Muscle layer of duodenum (tissue), 2 donors: ENCODE measurements at regions not wholly inside any gene's neighbourhood (a gene's known extent, or its start where the extent isn't known, plus 50 kb on each side); places are given as distances from the start of the nearest gene placed in this dataset.

Experiments used
- H3K27ac ChIP-seq: one replicate; pipeline ENCODE4 v1.7.0; 2013; ENCODE audit warnings: mild to moderate bottlenecking, low read length
- H3K27me3 ChIP-seq: one replicate; pipeline ENCODE4 v1.7.0; 2013; ENCODE audit warnings: low read depth, mild to moderate bottlenecking, control low read depth, low read length
- H3K36me3 ChIP-seq, 2 donors: one replicate each; pipeline ENCODE4 v1.7.0; 2013; ENCODE audit warnings: low read length in 2 of 2, control low read depth in 1 of 2, mild to moderate bottlenecking in 1 of 2; ENCODE audit not compliant: insufficient read depth in 2 of 2, control insufficient read depth in 1 of 2
- H3K4me1 ChIP-seq, 2 donors: one replicate each; pipeline ENCODE4 v1.7.0; 2013; ENCODE audit warnings: low read length in 2 of 2, mild to moderate bottlenecking in 2 of 2, control low read depth in 1 of 2, moderate library complexity in 1 of 2; ENCODE audit not compliant: insufficient read depth in 2 of 2, control insufficient read depth in 1 of 2
- H3K4me3 ChIP-seq, 2 donors: one replicate each; pipeline ENCODE4 v1.7.0; 2013; ENCODE audit warnings: low read length in 2 of 2, low read depth in 1 of 2, mild to moderate bottlenecking in 1 of 2
- H3K9me3 ChIP-seq, 2 donors: one replicate each; pipeline ENCODE4 v1.7.0; 2013; ENCODE audit warnings: low read length in 2 of 2, control low read depth in 1 of 2, mild to moderate bottlenecking in 1 of 2; ENCODE audit not compliant: control insufficient read depth in 1 of 2
- donor health status: healthy.

GRCh38 chr18:56086176-56086575, 498.2 kb upstream of the TCF4 start:
- Histone ChIP-seq H3K36me3 (no peaks in the 10 kb centered on the region), H3K4me3 (no peak overlapping the region), H3K27me3 (no peaks in the 10 kb centered on the region), H3K4me1 (peaks cover 0 to 5% of the 10 kb centered on the region in 2 donors), H3K27ac (no peak overlapping the region), H3K9me3 (no peaks in the 10 kb centered on the region)

GRCh38 chr18:56085551-56085950, 497.6 kb upstream of the TCF4 start:
- Histone ChIP-seq H3K36me3 (no peaks in the 10 kb centered on the region), H3K9me3 (no peaks in the 10 kb centered on the region), H3K27me3 (no peaks in the 10 kb centered on the region), H3K4me1 (peaks cover 0 to 5% of the 10 kb centered on the region in 2 donors), H3K27ac (no peak overlapping the region), H3K4me3 (no peak overlapping the region)

- peaks cover 0 to 5% of the 10 kb centered on the region in 2 donors for H3K4me1 ChIP-seq
- H3K4me3 ChIP-seq = no peak overlapping the region
- H3K36me3 ChIP-seq = no peaks in the 10 kb centered on the region
- no peaks in the 10 kb centered on the region for H3K27me3 ChIP-seq
- no peak overlapping the region for H3K27ac ChIP-seq
- H3K9me3 ChIP-seq = no peaks in the 10 kb centered on the region
These were observed 495.7 kb upstream of the TCF4 start for GRCh38 chr18:56083523-56084287.

GRCh38 chr18:56083097-56083521, 495.1 kb upstream of the TCF4 start:
- Histone ChIP-seq H3K4me1 (peaks cover 0 to 5% of the 10 kb centered on the region in 2 donors), H3K9me3 (no peaks in the 10 kb centered on the region), H3K27ac (no peak overlapping the region), H3K36me3 (no peaks in the 10 kb centered on the region), H3K4me3 (no peak overlapping the region), H3K27me3 (no peaks in the 10 kb centered on the region)

GRCh38 chr18:56076723-56077122, 488.7 kb upstream of the TCF4 start:
- no peaks in the 10 kb centered on the region for H3K36me3 ChIP-seq
- H3K27ac ChIP-seq = no peak overlapping the region
- no peak overlapping the region for H3K4me3 ChIP-seq
- H3K9me3 ChIP-seq = no peaks in the 10 kb centered on the region
- no peaks in the 10 kb centered on the region for H3K4me1 ChIP-seq
- no peaks in the 10 kb centered on the region for H3K27me3 ChIP-seq

GRCh38 chr18:56068701-56069100, 480.7 kb upstream of the TCF4 start:
- Histone ChIP-seq H3K36me3 (no peaks in the 10 kb centered on the region), H3K4me1 (no peaks in the 10 kb centered on the region), H3K4me3 (no peak overlapping the region), H3K9me3 (no peaks in the 10 kb centered on the region), H3K27me3 (no peaks in the 10 kb centered on the region), H3K27ac (no peak overlapping the region)

- no peaks in the 10 kb centered on the region for H3K36me3 ChIP-seq
- H3K4me1 ChIP-seq = no peaks in the 10 kb centered on the region
- no peaks in the 10 kb centered on the region for H3K9me3 ChIP-seq
- no peak overlapping the region for H3K27ac ChIP-seq
- H3K4me3 ChIP-seq = no peak overlapping the region
- H3K27me3 ChIP-seq = no peaks in the 10 kb centered on the region
These were observed 480.1 kb upstream of the TCF4 start for GRCh38 chr18:56067969-56068671.

- Histone ChIP-seq H3K27me3 (no peaks in the 10 kb centered on the region), H3K9me3 (no peaks in the 10 kb centered on the region), H3K27ac (no peak overlapping the region), H3K36me3 (no peaks in the 10 kb centered on the region), H3K4me3 (no peak overlapping the region), H3K4me1 (no peaks in the 10 kb centered on the region)
These were observed 479.4 kb upstream of the TCF4 start for GRCh38 chr18:56067214-56067894.

GRCh38 chr18:56066524-56067213, 478.7 kb upstream of the TCF4 start:
- Histone ChIP-seq H3K36me3 (no peaks in the 10 kb centered on the region), H3K4me1 (no peaks in the 10 kb centered on the region), H3K4me3 (no peak overlapping the region), H3K27me3 (no peaks in the 10 kb centered on the region), H3K9me3 (no peaks in the 10 kb centered on the region), H3K27ac (no peak overlapping the region)

- Histone ChIP-seq H3K27me3 (no peaks in the 10 kb centered on the region), H3K36me3 (no peaks in the 10 kb centered on the region), H3K4me1 (no peaks in the 10 kb centered on the region)
These were observed 477.1 kb upstream of the TCF4 start for GRCh38 chr18:56065086-56065485.

GRCh38 chr18:56062931-56063330, 474.9 kb upstream of the TCF4 start:
- no peak overlapping the region for H3K27ac ChIP-seq
- H3K9me3 ChIP-seq = no peaks in the 10 kb centered on the region
- H3K36me3 ChIP-seq = no peaks in the 10 kb centered on the region
- H3K27me3 ChIP-seq = no peaks in the 10 kb centered on the region
- H3K4me1 ChIP-seq = no peaks in the 10 kb centered on the region
- H3K4me3 ChIP-seq = no peak overlapping the region

More at GRCh38 chr18:56065086-56065485, 477.1 kb upstream of the TCF4 start:
- no peak overlapping the region for H3K4me3 ChIP-seq
- no peaks in the 10 kb centered on the region for H3K9me3 ChIP-seq
- H3K27ac ChIP-seq = no peak overlapping the region
